Right hindlimb (tissue), 1 donor: ENCODE measurements at regions not wholly inside any gene's neighbourhood (a gene's known extent, or its start where the extent isn't known, plus 50 kb on each side); places are given as distances from the start of the nearest gene placed in this dataset.
A peak's percentile ranks its signal among the peaks of the same experiment; 100 is the strongest.

Source experiments
- DNase-seq: peaks from one replicate; pipeline ENCODE4 v3.0.0-alpha.2; 2018

- no peak for DNase-seq
Observed at GRCh38 chr12:87320724-87321123, 708.5 kb downstream of the C12orf50 start.

GRCh38 chr12:87317302-87317701 is 711.9 kb downstream of the C12orf50 start:
- DNase-seq = no peak

- DNase-seq = no peak
Observed at GRCh38 chr12:87311206-87311605, 718.0 kb downstream of the C12orf50 start.

- no peak for DNase-seq
Observed at GRCh38 chr12:87310126-87310525, 719.1 kb downstream of the C12orf50 start.

- DNase-seq = no peak
Observed at GRCh38 chr12:87305481-87305880, 723.7 kb downstream of the C12orf50 start.

GRCh38 chr12:87304406-87304805 is 724.8 kb downstream of the C12orf50 start:
- DNase-seq = no peak

GRCh38 chr12:87303396-87304012 is 725.7 kb downstream of the C12orf50 start:
- DNase-seq = no peak

- DNase-seq = no peak
Observed at GRCh38 chr12:87302126-87302745, 727.0 kb downstream of the C12orf50 start.

- DNase-seq = no peak
Observed at GRCh38 chr12:87290505-87290904, 738.7 kb downstream of the C12orf50 start.

- DNase-seq = no peak
Observed at GRCh38 chr12:87283886-87284285, 745.3 kb downstream of the C12orf50 start.

GRCh38 chr12:87283111-87283510 is 746.1 kb downstream of the C12orf50 start:
- no peak for DNase-seq

- no peak for DNase-seq
Observed at GRCh38 chr12:87280893-87281292, 748.3 kb downstream of the C12orf50 start.

- no peak for DNase-seq
Observed at GRCh38 chr12:87280356-87280755, 748.8 kb downstream of the C12orf50 start.

GRCh38 chr12:87274594-87275245 is 754.5 kb downstream of the C12orf50 start:
- DNase-seq = no peak

- DNase-seq = no peak
Observed at GRCh38 chr12:87272851-87273250, 756.4 kb downstream of the C12orf50 start.

GRCh38 chr12:87270919-87271318 is 758.3 kb downstream of the C12orf50 start:
- no peak for DNase-seq

GRCh38 chr12:87266305-87266704 is 762.9 kb downstream of the C12orf50 start:
- peak; percentile 21 for DNase-seq

- no peak for DNase-seq
Observed at GRCh38 chr12:87259391-87259790, 769.8 kb downstream of the C12orf50 start.

- no peak for DNase-seq
Observed at GRCh38 chr12:87254381-87255030, 774.7 kb downstream of the C12orf50 start.

- no peak for DNase-seq
Observed at GRCh38 chr12:87253157-87253556, 776.0 kb downstream of the C12orf50 start.

GRCh38 chr12:87246726-87247125 is 782.5 kb downstream of the C12orf50 start:
- no peak for DNase-seq

- DNase-seq = no peak
Observed at GRCh38 chr12:87238466-87238865, 790.7 kb downstream of the C12orf50 start.

GRCh38 chr12:87234898-87235297 is 794.3 kb downstream of the C12orf50 start:
- DNase-seq = no peak

GRCh38 chr12:87233671-87234070 is 795.5 kb downstream of the C12orf50 start:
- DNase-seq = no peak
